Activated B cell treated with CpG ODN at 0.5 μM for 24 hours (primary cell): ENCODE measurements at regions not wholly inside any gene's neighbourhood (a gene's known extent, or its start where the extent isn't known, plus 50 kb on each side); places are given as distances from the start of the nearest gene placed in this dataset.

Experiments used
- ATAC-seq: fragments of 200-7000 bp; cut with Tn5 transposase; one replicate; pipeline ENCODE4 v1.10.0; 2021; ENCODE audit warnings: low read depth, mild to moderate bottlenecking, moderate library complexity
- CTCF ChIA-PET: fragments of 350-600 bp; sonication (Branson Sonifier 250); formaldehyde crosslinking; loops from one replicate; lab custom pipeline; 2021; ENCODE audit warnings: antibody characterized with exemption; lab: Charles Lee
- POLR2A ChIA-PET: fragments of 350-600 bp; sonication (Branson Sonifier 250); formaldehyde crosslinking; loops from one replicate; lab custom pipeline; 2021; ENCODE audit warnings: antibody characterized with exemption; lab: Charles Lee
- DNase-seq: peaks from one replicate; pipeline ENCODE4 v3.0.0; 2022
- H3K27ac Mint-ChIP-seq: one replicate; pipeline ENCODE4 v1.8.0; 2020; ENCODE audit warnings: mixed read lengths
- H3K27me3 Mint-ChIP-seq: one replicate; pipeline ENCODE4 v1.8.0; 2021; ENCODE audit warnings: mixed read lengths
- H3K36me3 Mint-ChIP-seq: one replicate; pipeline ENCODE4 v1.8.0; 2021; ENCODE audit warnings: low read depth, mixed read lengths
- H3K4me1 Mint-ChIP-seq: one replicate; pipeline ENCODE4 v1.8.0; 2021; ENCODE audit warnings: mixed read lengths
- H3K4me3 Mint-ChIP-seq: one replicate; pipeline ENCODE4 v1.8.0; 2020; ENCODE audit warnings: mild to moderate bottlenecking, mixed read lengths
- H3K9me3 Mint-ChIP-seq: one replicate; pipeline ENCODE4 v1.8.0; 2020; ENCODE audit warnings: mixed read lengths
- intact Hi-C: fragments of 100-400 bp; cut with micrococcal nuclease; formaldehyde crosslinking; loops from one replicate; pipeline ENCODE4 v1.15.1; 2024
- TF ChIP-seq, protein P1 (sequence below): fragments of 200-600 bp; IDR thresholded peaks from one replicate; pipeline ENCODE4 v1.8.0; 2022; ENCODE audit warnings: antibody characterized with exemption, mild to moderate bottlenecking

DNA sequence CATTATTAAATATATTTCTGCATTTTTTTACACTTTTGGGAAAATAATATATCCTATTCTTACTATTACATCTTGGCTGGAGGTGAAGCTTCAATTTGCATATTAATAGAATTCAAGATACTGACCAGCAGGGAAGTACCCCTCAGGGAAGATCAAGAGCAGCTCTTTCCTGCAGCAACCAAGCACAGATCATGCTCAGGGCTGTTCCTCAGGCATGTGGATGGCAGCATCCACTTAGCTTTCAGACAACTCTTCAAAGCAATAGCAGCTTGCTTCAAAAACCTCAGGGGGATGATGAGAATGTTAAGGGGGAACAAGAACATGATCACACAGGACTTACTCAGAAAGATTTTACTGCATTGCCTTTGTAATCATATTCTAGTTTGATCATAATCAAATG is 731.8 kb downstream of the SEMA5A start:
- Mint-ChIP-seq H3K27me3 (no peaks in the 10 kb centered on the region), H3K36me3 (no peaks in the 10 kb centered on the region), H3K4me3 (no peak overlapping the region), H3K4me1 (no peaks in the 10 kb centered on the region), H3K9me3 (peaks cover 21% of the 10 kb centered on the region), H3K27ac (no peak overlapping the region)
- POLR2A ChIA-PET: no interaction called here
- DNase-seq (no peak), ATAC-seq (no peak)
- intact Hi-C loops: no loop called here
- CTCF ChIA-PET: no interaction called here
- TF ChIP-seq, protein P1, sequence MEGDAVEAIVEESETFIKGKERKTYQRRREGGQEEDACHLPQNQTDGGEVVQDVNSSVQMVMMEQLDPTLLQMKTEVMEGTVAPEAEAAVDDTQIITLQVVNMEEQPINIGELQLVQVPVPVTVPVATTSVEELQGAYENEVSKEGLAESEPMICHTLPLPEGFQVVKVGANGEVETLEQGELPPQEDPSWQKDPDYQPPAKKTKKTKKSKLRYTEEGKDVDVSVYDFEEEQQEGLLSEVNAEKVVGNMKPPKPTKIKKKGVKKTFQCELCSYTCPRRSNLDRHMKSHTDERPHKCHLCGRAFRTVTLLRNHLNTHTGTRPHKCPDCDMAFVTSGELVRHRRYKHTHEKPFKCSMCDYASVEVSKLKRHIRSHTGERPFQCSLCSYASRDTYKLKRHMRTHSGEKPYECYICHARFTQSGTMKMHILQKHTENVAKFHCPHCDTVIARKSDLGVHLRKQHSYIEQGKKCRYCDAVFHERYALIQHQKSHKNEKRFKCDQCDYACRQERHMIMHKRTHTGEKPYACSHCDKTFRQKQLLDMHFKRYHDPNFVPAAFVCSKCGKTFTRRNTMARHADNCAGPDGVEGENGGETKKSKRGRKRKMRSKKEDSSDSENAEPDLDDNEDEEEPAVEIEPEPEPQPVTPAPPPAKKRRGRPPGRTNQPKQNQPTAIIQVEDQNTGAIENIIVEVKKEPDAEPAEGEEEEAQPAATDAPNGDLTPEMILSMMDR: no peak

DNA sequence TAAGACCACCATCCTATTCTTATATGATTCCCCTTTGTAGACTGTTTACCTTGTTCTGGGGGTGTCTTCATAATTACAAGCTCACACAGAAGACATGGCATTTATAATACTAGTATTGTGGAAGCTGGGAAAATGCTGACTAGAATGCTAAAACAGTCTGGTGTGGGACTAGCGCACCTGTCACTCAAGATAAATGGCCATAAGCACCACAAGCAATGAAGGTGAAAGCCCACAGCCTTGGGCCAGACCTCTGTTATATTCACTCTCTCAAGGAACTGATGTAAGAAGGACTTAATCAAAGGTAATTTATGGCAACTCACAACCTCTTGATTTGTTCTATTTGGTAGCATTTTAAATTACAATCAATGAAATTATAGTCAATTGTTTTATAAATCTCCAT is 721.5 kb downstream of the SEMA5A start:
- ChIA-PET CTCF (no interaction called here), POLR2A (no interaction called here)
- H3K4me3 Mint-ChIP-seq: no peak overlapping the region
- no peaks in the 10 kb centered on the region for H3K36me3 Mint-ChIP-seq
- H3K27ac Mint-ChIP-seq: no peak overlapping the region
- no peaks in the 10 kb centered on the region for H3K4me1 Mint-ChIP-seq
- H3K9me3 Mint-ChIP-seq: peaks cover 2% of the 10 kb centered on the region
- DNase-seq: no peak
- no peaks in the 10 kb centered on the region for H3K27me3 Mint-ChIP-seq
- TF ChIP-seq, protein P1: no peak
- intact Hi-C loops: no loop called here
- ATAC-seq: no peak

DNA sequence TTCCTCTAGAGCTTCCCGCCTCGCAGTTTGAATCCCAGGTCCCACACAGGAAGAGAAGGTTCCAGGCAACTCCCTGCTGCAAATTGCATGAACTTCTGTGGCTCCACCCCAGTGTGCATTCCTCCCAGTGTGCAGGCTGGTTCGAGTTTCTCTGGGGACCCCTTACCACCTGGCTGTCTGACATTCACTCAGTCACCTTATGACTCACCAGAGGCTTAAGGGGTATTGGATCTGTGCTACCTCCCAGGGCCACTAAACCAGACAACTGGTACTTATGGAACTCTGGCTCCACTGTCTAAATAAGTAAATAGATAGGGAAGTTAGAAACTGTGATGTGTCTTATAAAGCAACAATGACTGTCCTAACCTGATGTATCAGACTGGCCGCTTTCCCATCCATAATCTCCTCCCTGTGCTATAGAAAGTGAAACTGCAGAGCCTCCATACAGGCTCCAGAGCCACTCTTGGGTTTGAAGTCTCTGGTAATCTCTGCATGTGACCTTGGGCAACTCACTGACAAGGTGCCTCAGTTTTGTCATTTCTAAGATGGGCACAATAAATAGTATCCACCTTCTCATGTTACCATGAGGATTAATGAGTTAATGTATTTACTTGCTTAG is 720.6 kb downstream of the SEMA5A start:
- no peak for ATAC-seq
- DNase-seq: no peak
- H3K4me3 Mint-ChIP-seq: no peak overlapping the region
- TF ChIP-seq, protein P1: no peak
- no peaks in the 10 kb centered on the region for H3K27me3 Mint-ChIP-seq
- CTCF ChIA-PET: no interaction called here
- H3K27ac Mint-ChIP-seq: no peak overlapping the region
- H3K4me1 Mint-ChIP-seq: no peaks in the 10 kb centered on the region
- no peaks in the 10 kb centered on the region for H3K36me3 Mint-ChIP-seq
- intact Hi-C loops: no loop called here
- peaks cover 2% of the 10 kb centered on the region for H3K9me3 Mint-ChIP-seq
- POLR2A ChIA-PET: no interaction called here

DNA sequence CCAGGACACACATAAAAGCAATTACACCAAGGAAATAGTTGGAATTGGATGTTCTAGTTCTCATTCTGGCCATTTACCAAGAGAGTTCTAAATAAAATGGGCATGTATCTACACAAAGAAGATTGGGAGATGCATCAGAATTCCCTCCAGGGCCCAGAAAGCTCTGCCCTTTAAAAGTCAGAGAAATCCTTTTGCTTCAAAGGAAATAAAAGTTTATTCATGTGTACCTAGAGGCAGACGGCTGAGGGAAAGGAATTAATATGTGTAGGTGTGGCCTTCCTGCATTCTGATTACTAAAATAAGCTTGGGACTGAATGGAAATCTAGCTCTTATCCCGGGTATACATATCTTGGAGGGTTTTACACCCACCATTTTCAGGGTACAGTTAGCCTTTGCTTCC is 719.4 kb downstream of the SEMA5A start:
- Mint-ChIP-seq H3K27me3 (no peaks in the 10 kb centered on the region), H3K4me3 (no peak overlapping the region), H3K27ac (no peak overlapping the region), H3K36me3 (no peaks in the 10 kb centered on the region), H3K9me3 (peaks cover 3% of the 10 kb centered on the region), H3K4me1 (no peaks in the 10 kb centered on the region)
- CTCF ChIA-PET: no interaction called here
- intact Hi-C loops: no loop called here
- no peak for ATAC-seq
- DNase-seq: no peak
- POLR2A ChIA-PET: no interaction called here
- TF ChIP-seq, protein P1: no peak

DNA sequence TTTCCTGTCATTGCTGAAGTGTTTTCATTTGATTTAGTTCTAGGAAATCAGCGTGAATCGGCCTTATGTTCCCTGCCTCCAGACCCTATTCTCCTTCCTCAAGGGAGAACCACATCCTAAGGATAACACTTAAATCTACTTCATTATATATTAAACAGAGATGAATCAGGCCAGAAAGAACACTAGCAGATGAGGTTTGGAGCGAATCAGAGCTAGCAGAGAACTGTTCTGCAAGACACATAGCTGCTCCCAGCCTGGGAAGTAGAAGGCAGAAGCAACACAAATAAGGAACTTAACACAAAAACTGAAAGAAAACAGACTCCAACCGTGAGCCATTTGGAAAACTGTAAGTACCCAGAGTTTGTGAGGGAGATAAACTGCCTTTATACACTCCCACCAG is 718.2 kb downstream of the SEMA5A start:
- intact Hi-C loops: no loop called here

More for the DNA sequence above, 718.2 kb downstream of the SEMA5A start:
- Mint-ChIP-seq H3K4me1 (no peaks in the 10 kb centered on the region), H3K27ac (no peak overlapping the region), H3K27me3 (no peaks in the 10 kb centered on the region), H3K36me3 (no peaks in the 10 kb centered on the region), H3K9me3 (peaks cover 4% of the 10 kb centered on the region), H3K4me3 (no peak overlapping the region)
- TF ChIP-seq, protein P1: no peak
- CTCF ChIA-PET: no interaction called here
- ATAC-seq: no peak
- POLR2A ChIA-PET: no interaction called here
- DNase-seq: no peak
